GM23338 (cell line): ENCODE measurements at regions not wholly inside any gene's neighbourhood (a gene's known extent, or its start where the extent isn't known, plus 50 kb on each side); places are given as distances from the start of the nearest gene placed in this dataset.

ENCODE experiments used
- ATAC-seq: fragments of 200-7000 bp; cut with Tn5 transposase; 3 replicates; pipeline ENCODE4 v1.9.1; 2020
- DNase-seq: peaks from one replicate; pipeline ENCODE4 v3.0.0-alpha.2; 2015; ENCODE audit warnings: low spot score
- H2AFZ ChIP-seq: fragments of 200-600 bp; sonication (generic); 2 replicates; pipeline ENCODE4 v1.8.0; 2016; ENCODE audit warnings: antibody characterized with exemption, mild to moderate bottlenecking, moderate library complexity
- H3F3A ChIP-seq: fragments of 200-600 bp; sonication (generic); replicated peaks from 2 replicates; pipeline ENCODE4 v1.8.0; 2017; ENCODE audit warnings: antibody characterized with exemption, mixed run types, low read depth
- H3K27ac ChIP-seq: fragments of 200-600 bp; sonication (generic); 2 replicates; pipeline ENCODE4 v1.6.1; 2016; ENCODE audit warnings: low read depth
- H3K27me3 ChIP-seq: fragments of 200-600 bp; sonication (generic); 2 replicates; pipeline ENCODE4 v1.8.0; 2016; ENCODE audit warnings: mild to moderate bottlenecking, mixed run types, moderate library complexity; ENCODE audit not compliant: insufficient read depth
- H3K36me3 ChIP-seq: fragments of 200-600 bp; sonication (generic); 2 replicates; pipeline ENCODE4 v1.8.0; 2016; ENCODE audit warnings: mild to moderate bottlenecking; ENCODE audit not compliant: insufficient read depth
- H3K4me1 ChIP-seq: fragments of 200-600 bp; sonication (generic); 2 replicates; pipeline ENCODE4 v1.8.0; 2016; ENCODE audit warnings: mild to moderate bottlenecking, moderate library complexity; ENCODE audit not compliant: insufficient read depth
- H3K4me2 ChIP-seq: fragments of 200-600 bp; sonication (generic); 2 replicates; pipeline ENCODE4 v1.7.1; 2017; ENCODE audit warnings: mixed run types
- H3K4me3 ChIP-seq: fragments of 200-600 bp; sonication (generic); 2 replicates; pipeline ENCODE4 v1.6.1; 2016; ENCODE audit warnings: mixed run types
- H3K79me2 ChIP-seq: fragments of 200-600 bp; sonication (generic); replicated peaks from 2 replicates; pipeline ENCODE4 v1.8.0; 2017; ENCODE audit warnings: mild to moderate bottlenecking; ENCODE audit not compliant: insufficient read depth
- H3K9me2 ChIP-seq: fragments of 200-600 bp; sonication (generic); 2 replicates; pipeline ENCODE4 v1.8.0; 2017; ENCODE audit not compliant: insufficient read depth
- H4K20me1 ChIP-seq: fragments of 200-600 bp; sonication (generic); replicated peaks from 2 replicates; pipeline ENCODE4 v1.8.0; 2017; ENCODE audit warnings: mild to moderate bottlenecking; ENCODE audit not compliant: insufficient read depth
- H3K27ac Mint-ChIP-seq: 2 replicates; pipeline ENCODE4 v1.8.0; 2020; ENCODE audit warnings: inconsistent platforms, mild to moderate bottlenecking, moderate library complexity, mixed read lengths
- H3K27me3 Mint-ChIP-seq: 3 replicates; pipeline ENCODE4 v1.8.0; 2022; ENCODE audit warnings: low read depth, mild to moderate bottlenecking, moderate library complexity, mixed read lengths, inconsistent platforms; ENCODE audit not compliant: insufficient read depth, poor library complexity
- H3K36me3 Mint-ChIP-seq: 3 replicates; pipeline ENCODE4 v1.8.0; 2021; ENCODE audit warnings: low read depth, mild to moderate bottlenecking, inconsistent platforms, moderate library complexity, mixed read lengths
- H3K4me1 Mint-ChIP-seq: 3 replicates; pipeline ENCODE4 v1.8.0; 2020; ENCODE audit warnings: mild to moderate bottlenecking, inconsistent platforms, mixed read lengths
- H3K4me3 Mint-ChIP-seq: 3 replicates; pipeline ENCODE4 v1.8.0; 2021; ENCODE audit warnings: moderate library complexity, mild to moderate bottlenecking, inconsistent platforms, mixed read lengths
- H3K9me3 Mint-ChIP-seq: 3 replicates; pipeline ENCODE4 v1.8.0; 2020; ENCODE audit warnings: moderate library complexity, mild to moderate bottlenecking, inconsistent platforms, mixed read lengths
- CREB1 ChIP-seq: fragments of 250-450 bp; sonication (Bioruptor Pico); IDR thresholded peaks from 2 replicates; pipeline ENCODE4 v1.5.0; 2020; ENCODE audit warnings: low read depth, mild to moderate bottlenecking, moderate library complexity
- EZH2 ChIP-seq: fragments of 200-600 bp; sonication (generic); IDR thresholded peaks from one replicate; pipeline ENCODE4 v1.8.0; 2017; ENCODE audit warnings: antibody characterized with exemption, mild to moderate bottlenecking, low read depth; ENCODE audit not compliant: unreplicated experiment
- EZH2phosphoT487 ChIP-seq: fragments of 200-600 bp; sonication (generic); IDR thresholded peaks from one replicate; pipeline ENCODE4 v1.8.1; 2018; ENCODE audit warnings: antibody characterized with exemption; ENCODE audit not compliant: unreplicated experiment
- JUNB ChIP-seq: IDR thresholded peaks from one replicate; pipeline ENCODE4 v1.6.1; 2016; ENCODE audit warnings: antibody characterized with exemption; ENCODE audit not compliant: unreplicated experiment
- NANOG ChIP-seq: IDR thresholded peaks from 2 replicates; pipeline ENCODE4 v1.6.1; 2016; ENCODE audit warnings: antibody characterized with exemption, borderline replicate concordance
- POLR2AphosphoS5 ChIP-seq: IDR thresholded peaks from 2 replicates; pipeline ENCODE4 v1.6.1; 2016; ENCODE audit warnings: antibody characterized with exemption, low read depth
- STAT1 ChIP-seq: IDR thresholded peaks from one replicate; pipeline ENCODE4 v1.6.1; 2016; ENCODE audit warnings: antibody characterized with exemption; ENCODE audit not compliant: unreplicated experiment
- ZNF114 ChIP-seq: fragments of 250-450 bp; sonication (Bioruptor Pico); IDR thresholded peaks from 2 replicates; pipeline ENCODE4 v1.5.0; 2020; ENCODE audit warnings: mild to moderate bottlenecking, moderate library complexity
- ZNF331 ChIP-seq: fragments of 250-450 bp; sonication (Bioruptor Pico); IDR thresholded peaks from 2 replicates; pipeline ENCODE4 v1.5.0; 2020; ENCODE audit warnings: low read depth, mild to moderate bottlenecking, moderate library complexity
- TF ChIP-seq, protein P1 (sequence below), 2 experiments: fragments of 200-600 bp in 1 of 2; sonication (generic) in 1 of 2; conservative IDR thresholded peaks; 2 replicates each; pipeline versions ENCODE4 v1.5.1 to v1.6.1; 2016 to 2017; ENCODE audit warnings: antibody characterized with exemption in 2 of 2, low read depth in 2 of 2, mild to moderate bottlenecking in 2 of 2, moderate library complexity in 1 of 2
- TF ChIP-seq, protein P2 (sequence below): IDR thresholded peaks from one replicate; pipeline ENCODE4 v1.6.1; 2018; ENCODE audit warnings: antibody characterized with exemption; ENCODE audit not compliant: unreplicated experiment
- TF ChIP-seq, protein P3 (sequence below): IDR thresholded peaks from 2 replicates; pipeline ENCODE4 v1.6.1; 2016; ENCODE audit warnings: antibody characterized with exemption
- TF ChIP-seq, protein P4 (sequence below): fragments of 250-450 bp; sonication (Bioruptor Pico); IDR thresholded peaks from 2 replicates; pipeline ENCODE4 v1.5.0; 2020; ENCODE audit warnings: mild to moderate bottlenecking, moderate library complexity

DNA sequence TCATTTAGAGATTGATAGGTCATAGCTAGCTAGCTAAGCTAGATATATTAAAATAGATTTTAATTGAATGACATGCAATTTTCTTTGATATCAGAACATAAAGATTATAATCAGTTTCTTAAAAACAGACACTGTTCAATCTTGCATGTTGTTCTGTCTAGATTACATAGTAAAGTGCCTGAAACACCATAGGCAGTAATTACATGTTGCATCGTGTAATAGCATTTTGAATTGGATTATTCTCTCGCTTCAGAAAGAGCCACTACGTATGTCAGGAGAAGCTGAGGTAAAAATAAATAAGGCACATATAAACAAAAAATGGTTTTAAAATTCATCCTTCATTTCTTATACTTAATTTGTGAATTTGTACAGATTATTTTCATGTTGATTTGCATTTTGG is 148.0 kb upstream of the CDH12 start:
- Mint-ChIP-seq H3K27me3 (no peaks in the 10 kb centered on the region), H3K4me3 (no peak overlapping the region), H3K4me1 (no peaks in the 10 kb centered on the region), H3K36me3 (no peaks in the 10 kb centered on the region), H3K9me3 (no peaks in the 10 kb centered on the region), H3K27ac (no peak overlapping the region)
- no peak overlapping the region for H3K27ac ChIP-seq
- no peaks in the 10 kb centered on the region for H3K9me2 ChIP-seq
- TF ChIP-seq ZNF114 (CRISPR knock-in tag) (no peak), CREB1 (no peak), EZH2 (no peak), ZNF331 (CRISPR knock-in tag) (no peak), JUNB (no peak), STAT1 (no peak), POLR2AphosphoS5 (no peak), EZH2phosphoT487 (no peak), NANOG (no peak)
- TF ChIP-seq, protein P1, sequence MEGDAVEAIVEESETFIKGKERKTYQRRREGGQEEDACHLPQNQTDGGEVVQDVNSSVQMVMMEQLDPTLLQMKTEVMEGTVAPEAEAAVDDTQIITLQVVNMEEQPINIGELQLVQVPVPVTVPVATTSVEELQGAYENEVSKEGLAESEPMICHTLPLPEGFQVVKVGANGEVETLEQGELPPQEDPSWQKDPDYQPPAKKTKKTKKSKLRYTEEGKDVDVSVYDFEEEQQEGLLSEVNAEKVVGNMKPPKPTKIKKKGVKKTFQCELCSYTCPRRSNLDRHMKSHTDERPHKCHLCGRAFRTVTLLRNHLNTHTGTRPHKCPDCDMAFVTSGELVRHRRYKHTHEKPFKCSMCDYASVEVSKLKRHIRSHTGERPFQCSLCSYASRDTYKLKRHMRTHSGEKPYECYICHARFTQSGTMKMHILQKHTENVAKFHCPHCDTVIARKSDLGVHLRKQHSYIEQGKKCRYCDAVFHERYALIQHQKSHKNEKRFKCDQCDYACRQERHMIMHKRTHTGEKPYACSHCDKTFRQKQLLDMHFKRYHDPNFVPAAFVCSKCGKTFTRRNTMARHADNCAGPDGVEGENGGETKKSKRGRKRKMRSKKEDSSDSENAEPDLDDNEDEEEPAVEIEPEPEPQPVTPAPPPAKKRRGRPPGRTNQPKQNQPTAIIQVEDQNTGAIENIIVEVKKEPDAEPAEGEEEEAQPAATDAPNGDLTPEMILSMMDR (conservative IDR thresholded peaks at IDR 0.05; ENCODE audit: low read depth in 2 of 2): no peak
- TF ChIP-seq, protein P2, sequence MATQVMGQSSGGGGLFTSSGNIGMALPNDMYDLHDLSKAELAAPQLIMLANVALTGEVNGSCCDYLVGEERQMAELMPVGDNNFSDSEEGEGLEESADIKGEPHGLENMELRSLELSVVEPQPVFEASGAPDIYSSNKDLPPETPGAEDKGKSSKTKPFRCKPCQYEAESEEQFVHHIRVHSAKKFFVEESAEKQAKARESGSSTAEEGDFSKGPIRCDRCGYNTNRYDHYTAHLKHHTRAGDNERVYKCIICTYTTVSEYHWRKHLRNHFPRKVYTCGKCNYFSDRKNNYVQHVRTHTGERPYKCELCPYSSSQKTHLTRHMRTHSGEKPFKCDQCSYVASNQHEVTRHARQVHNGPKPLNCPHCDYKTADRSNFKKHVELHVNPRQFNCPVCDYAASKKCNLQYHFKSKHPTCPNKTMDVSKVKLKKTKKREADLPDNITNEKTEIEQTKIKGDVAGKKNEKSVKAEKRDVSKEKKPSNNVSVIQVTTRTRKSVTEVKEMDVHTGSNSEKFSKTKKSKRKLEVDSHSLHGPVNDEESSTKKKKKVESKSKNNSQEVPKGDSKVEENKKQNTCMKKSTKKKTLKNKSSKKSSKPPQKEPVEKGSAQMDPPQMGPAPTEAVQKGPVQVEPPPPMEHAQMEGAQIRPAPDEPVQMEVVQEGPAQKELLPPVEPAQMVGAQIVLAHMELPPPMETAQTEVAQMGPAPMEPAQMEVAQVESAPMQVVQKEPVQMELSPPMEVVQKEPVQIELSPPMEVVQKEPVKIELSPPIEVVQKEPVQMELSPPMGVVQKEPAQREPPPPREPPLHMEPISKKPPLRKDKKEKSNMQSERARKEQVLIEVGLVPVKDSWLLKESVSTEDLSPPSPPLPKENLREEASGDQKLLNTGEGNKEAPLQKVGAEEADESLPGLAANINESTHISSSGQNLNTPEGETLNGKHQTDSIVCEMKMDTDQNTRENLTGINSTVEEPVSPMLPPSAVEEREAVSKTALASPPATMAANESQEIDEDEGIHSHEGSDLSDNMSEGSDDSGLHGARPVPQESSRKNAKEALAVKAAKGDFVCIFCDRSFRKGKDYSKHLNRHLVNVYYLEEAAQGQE: no peak
- TF ChIP-seq, protein P3, sequence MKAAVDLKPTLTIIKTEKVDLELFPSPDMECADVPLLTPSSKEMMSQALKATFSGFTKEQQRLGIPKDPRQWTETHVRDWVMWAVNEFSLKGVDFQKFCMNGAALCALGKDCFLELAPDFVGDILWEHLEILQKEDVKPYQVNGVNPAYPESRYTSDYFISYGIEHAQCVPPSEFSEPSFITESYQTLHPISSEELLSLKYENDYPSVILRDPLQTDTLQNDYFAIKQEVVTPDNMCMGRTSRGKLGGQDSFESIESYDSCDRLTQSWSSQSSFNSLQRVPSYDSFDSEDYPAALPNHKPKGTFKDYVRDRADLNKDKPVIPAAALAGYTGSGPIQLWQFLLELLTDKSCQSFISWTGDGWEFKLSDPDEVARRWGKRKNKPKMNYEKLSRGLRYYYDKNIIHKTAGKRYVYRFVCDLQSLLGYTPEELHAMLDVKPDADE: no peak
- TF ChIP-seq, protein P4, sequence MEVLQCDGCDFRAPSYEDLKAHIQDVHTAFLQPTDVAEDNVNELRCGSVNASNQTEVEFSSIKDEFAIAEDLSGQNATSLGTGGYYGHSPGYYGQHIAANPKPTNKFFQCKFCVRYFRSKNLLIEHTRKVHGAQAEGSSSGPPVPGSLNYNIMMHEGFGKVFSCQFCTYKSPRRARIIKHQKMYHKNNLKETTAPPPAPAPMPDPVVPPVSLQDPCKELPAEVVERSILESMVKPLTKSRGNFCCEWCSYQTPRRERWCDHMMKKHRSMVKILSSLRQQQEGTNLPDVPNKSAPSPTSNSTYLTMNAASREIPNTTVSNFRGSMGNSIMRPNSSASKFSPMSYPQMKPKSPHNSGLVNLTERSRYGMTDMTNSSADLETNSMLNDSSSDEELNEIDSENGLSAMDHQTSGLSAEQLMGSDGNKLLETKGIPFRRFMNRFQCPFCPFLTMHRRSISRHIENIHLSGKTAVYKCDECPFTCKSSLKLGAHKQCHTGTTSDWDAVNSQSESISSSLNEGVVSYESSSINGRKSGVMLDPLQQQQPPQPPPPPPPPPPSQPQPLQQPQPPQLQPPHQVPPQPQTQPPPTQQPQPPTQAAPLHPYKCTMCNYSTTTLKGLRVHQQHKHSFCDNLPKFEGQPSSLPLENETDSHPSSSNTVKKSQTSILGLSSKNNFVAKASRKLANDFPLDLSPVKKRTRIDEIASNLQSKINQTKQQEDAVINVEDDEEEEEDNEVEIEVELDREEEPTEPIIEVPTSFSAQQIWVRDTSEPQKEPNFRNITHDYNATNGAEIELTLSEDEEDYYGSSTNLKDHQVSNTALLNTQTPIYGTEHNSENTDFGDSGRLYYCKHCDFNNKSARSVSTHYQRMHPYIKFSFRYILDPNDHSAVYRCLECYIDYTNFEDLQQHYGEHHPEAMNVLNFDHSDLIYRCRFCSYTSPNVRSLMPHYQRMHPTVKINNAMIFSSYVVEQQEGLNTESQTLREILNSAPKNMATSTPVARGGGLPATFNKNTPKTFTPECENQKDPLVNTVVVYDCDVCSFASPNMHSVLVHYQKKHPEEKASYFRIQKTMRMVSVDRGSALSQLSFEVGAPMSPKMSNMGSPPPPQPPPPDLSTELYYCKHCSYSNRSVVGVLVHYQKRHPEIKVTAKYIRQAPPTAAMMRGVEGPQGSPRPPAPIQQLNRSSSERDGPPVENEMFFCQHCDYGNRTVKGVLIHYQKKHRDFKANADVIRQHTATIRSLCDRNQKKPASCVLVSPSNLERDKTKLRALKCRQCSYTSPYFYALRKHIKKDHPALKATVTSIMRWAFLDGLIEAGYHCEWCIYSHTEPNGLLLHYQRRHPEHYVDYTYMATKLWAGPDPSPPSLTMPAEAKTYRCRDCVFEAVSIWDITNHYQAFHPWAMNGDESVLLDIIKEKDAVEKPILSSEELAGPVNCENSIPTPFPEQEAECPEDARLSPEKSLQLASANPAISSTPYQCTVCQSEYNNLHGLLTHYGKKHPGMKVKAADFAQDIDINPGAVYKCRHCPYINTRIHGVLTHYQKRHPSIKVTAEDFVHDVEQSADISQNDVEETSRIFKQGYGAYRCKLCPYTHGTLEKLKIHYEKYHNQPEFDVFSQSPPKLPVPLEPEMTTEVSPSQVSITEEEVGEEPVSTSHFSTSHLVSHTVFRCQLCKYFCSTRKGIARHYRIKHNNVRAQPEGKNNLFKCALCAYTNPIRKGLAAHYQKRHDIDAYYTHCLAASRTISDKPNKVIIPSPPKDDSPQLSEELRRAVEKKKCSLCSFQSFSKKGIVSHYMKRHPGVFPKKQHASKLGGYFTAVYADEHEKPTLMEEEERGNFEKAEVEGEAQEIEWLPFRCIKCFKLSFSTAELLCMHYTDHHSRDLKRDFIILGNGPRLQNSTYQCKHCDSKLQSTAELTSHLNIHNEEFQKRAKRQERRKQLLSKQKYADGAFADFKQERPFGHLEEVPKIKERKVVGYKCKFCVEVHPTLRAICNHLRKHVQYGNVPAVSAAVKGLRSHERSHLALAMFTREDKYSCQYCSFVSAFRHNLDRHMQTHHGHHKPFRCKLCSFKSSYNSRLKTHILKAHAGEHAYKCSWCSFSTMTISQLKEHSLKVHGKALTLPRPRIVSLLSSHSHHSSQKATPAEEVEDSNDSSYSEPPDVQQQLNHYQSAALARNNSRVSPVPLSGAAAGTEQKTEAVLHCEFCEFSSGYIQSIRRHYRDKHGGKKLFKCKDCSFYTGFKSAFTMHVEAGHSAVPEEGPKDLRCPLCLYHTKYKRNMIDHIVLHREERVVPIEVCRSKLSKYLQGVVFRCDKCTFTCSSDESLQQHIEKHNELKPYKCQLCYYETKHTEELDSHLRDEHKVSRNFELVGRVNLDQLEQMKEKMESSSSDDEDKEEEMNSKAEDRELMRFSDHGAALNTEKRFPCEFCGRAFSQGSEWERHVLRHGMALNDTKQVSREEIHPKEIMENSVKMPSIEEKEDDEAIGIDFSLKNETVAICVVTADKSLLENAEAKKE (CRISPR knock-in tag): no peak
- no peak overlapping the region for H2AFZ ChIP-seq
- no peak for ATAC-seq
- H3K4me3 ChIP-seq: no peak overlapping the region
- no peaks in the 10 kb centered on the region for H3K4me1 ChIP-seq
- H3K27me3 ChIP-seq: no peaks in the 10 kb centered on the region
- H4K20me1 ChIP-seq: no peaks in the 10 kb centered on the region
- no peaks in the 10 kb centered on the region for H3K79me2 ChIP-seq
- no peak for DNase-seq
- H3K36me3 ChIP-seq: no peaks in the 10 kb centered on the region
- no peaks in the 10 kb centered on the region for H3F3A ChIP-seq
- no peak overlapping the region for H3K4me2 ChIP-seq
